ENCODE measurements at regions not wholly inside any gene's neighbourhood (a gene's known extent, or its start where the extent isn't known, plus 50 kb on each side); places are given as distances from the start of the nearest gene placed in this dataset.
"Not testable (repeated sequence)": the region's sequence is repeated elsewhere in the genome, so short reads cannot be mapped to it uniquely, and the experiment has no call there.

GRCh38 chr9:1171546-1171945 lies 121.4 kb downstream of the DMRT2 start:
- Mint-ChIP-seq H3K27ac (no peak overlapping the region), H3K27me3 (peaks cover 0 to 9% of the 10 kb centered on the region in 2 donors), H3K36me3 (ENCODE audit: insufficient read depth) (no peaks in the 10 kb centered on the region), H3K9me3 (peaks cover 6% of the 10 kb centered on the region in 2 donors), H3K4me3 (no peak overlapping the region), H3K4me1 (ENCODE audit: low read depth in 2 of 2) (no peaks in the 10 kb centered on the region)
- DNase-seq (no peak), ATAC-seq (replicated peaks) (no peak)

GRCh38 chr9:1173211-1173610 lies 123.1 kb downstream of the DMRT2 start:
- H3K4me1 Mint-ChIP-seq (ENCODE audit: low read depth in 2 of 2): no peaks in the 10 kb centered on the region
- H3K9me3 Mint-ChIP-seq: peaks cover 6% of the 10 kb centered on the region in 2 donors
- H3K36me3 Mint-ChIP-seq (ENCODE audit: insufficient read depth): no peaks in the 10 kb centered on the region
- DNase-seq (no peak), ATAC-seq (replicated peaks) (no peak)
- H3K4me3 Mint-ChIP-seq: no peak overlapping the region
- no peak overlapping the region for H3K27ac Mint-ChIP-seq
- H3K27me3 Mint-ChIP-seq: peaks cover 0 to 9% of the 10 kb centered on the region in 2 donors

GRCh38 chr9:1173993-1174392 lies 123.8 kb downstream of the DMRT2 start:
- H3K9me3 Mint-ChIP-seq: peaks cover 4 to 8% of the 10 kb centered on the region in 2 donors
- no peak for DNase-seq
- peaks cover 0 to 9% of the 10 kb centered on the region in 2 donors for H3K27me3 Mint-ChIP-seq
- no peaks in the 10 kb centered on the region for H3K4me1 Mint-ChIP-seq (ENCODE audit: low read depth in 2 of 2)
- H3K36me3 Mint-ChIP-seq (ENCODE audit: insufficient read depth): no peaks in the 10 kb centered on the region
- H3K27ac Mint-ChIP-seq: no peak overlapping the region
- ATAC-seq (replicated peaks): no peak
- no peak overlapping the region for H3K4me3 Mint-ChIP-seq

- Mint-ChIP-seq H3K9me3 (peaks cover 0 to 6% of the 10 kb centered on the region in 2 donors), H3K27ac (no peak overlapping the region), H3K4me3 (no peak overlapping the region), H3K36me3 (ENCODE audit: insufficient read depth) (no peaks in the 10 kb centered on the region), H3K27me3 (no peaks in the 10 kb centered on the region), H3K4me1 (ENCODE audit: low read depth in 2 of 2) (no peaks in the 10 kb centered on the region)
- DNase-seq (no peak), ATAC-seq (replicated peaks) (no peak)
Measured at GRCh38 chr9:1179366-1179765, 129.2 kb downstream of the DMRT2 start.

- Mint-ChIP-seq H3K9me3 (peaks cover 0 to 4% of the 10 kb centered on the region in 2 donors), H3K27ac (no peak overlapping the region), H3K27me3 (no peaks in the 10 kb centered on the region), H3K4me3 (no peak overlapping the region), H3K36me3 (ENCODE audit: insufficient read depth) (no peaks in the 10 kb centered on the region), H3K4me1 (ENCODE audit: low read depth in 2 of 2) (no peaks in the 10 kb centered on the region)
- no peak for DNase-seq
- no peak for ATAC-seq (replicated peaks)
Measured at GRCh38 chr9:1184146-1184545, 134.0 kb downstream of the DMRT2 start.

- not testable (repeated sequence) for H3K4me1 Mint-ChIP-seq (ENCODE audit: low read depth in 2 of 2); H3K27ac Mint-ChIP-seq; H3K36me3 Mint-ChIP-seq (ENCODE audit: insufficient read depth); H3K27me3 Mint-ChIP-seq; H3K9me3 Mint-ChIP-seq; DNase-seq; ATAC-seq (replicated peaks); H3K4me3 Mint-ChIP-seq
Measured at GRCh38 chr9:1187137-1187536, 137.0 kb downstream of the DMRT2 start.

GRCh38 chr9:1195636-1196035 lies 145.5 kb downstream of the DMRT2 start:
- ATAC-seq (replicated peaks); H3K4me3 Mint-ChIP-seq; H3K27me3 Mint-ChIP-seq; H3K27ac Mint-ChIP-seq; H3K36me3 Mint-ChIP-seq (ENCODE audit: insufficient read depth); H3K4me1 Mint-ChIP-seq (ENCODE audit: low read depth in 2 of 2); DNase-seq: not testable (repeated sequence)
- peaks cover 6 to 15% of the 10 kb centered on the region in 2 donors for H3K9me3 Mint-ChIP-seq

- Mint-ChIP-seq H3K27me3 (no peaks in the 10 kb centered on the region), H3K36me3 (ENCODE audit: insufficient read depth) (no peaks in the 10 kb centered on the region)
- no peak for DNase-seq
Measured at GRCh38 chr9:1198085-1198484, 147.9 kb downstream of the DMRT2 start.

GRCh38 chr9:1200847-1201251 lies 150.7 kb downstream of the DMRT2 start:
- Mint-ChIP-seq H3K27me3 (no peaks in the 10 kb centered on the region), H3K9me3 (peaks cover 6% of the 10 kb centered on the region in 2 donors), H3K4me3 (no peak overlapping the region), H3K27ac (no peak overlapping the region), H3K36me3 (ENCODE audit: insufficient read depth) (no peaks in the 10 kb centered on the region), H3K4me1 (ENCODE audit: low read depth in 2 of 2) (no peaks in the 10 kb centered on the region)
- DNase-seq (no peak), ATAC-seq (replicated peaks) (no peak)

More at GRCh38 chr9:1198085-1198484, 147.9 kb downstream of the DMRT2 start:
- no peak for ATAC-seq (replicated peaks)
- Mint-ChIP-seq H3K4me3 (no peak overlapping the region), H3K27ac (no peak overlapping the region), H3K9me3 (peaks cover 6 to 10% of the 10 kb centered on the region in 2 donors), H3K4me1 (ENCODE audit: low read depth in 2 of 2) (no peaks in the 10 kb centered on the region)

GRCh38 chr9:1201262-1201661 lies 151.1 kb downstream of the DMRT2 start:
- no peak overlapping the region for H3K4me3 Mint-ChIP-seq
- no peaks in the 10 kb centered on the region for H3K36me3 Mint-ChIP-seq (ENCODE audit: insufficient read depth)
- no peaks in the 10 kb centered on the region for H3K4me1 Mint-ChIP-seq (ENCODE audit: low read depth in 2 of 2)
- H3K9me3 Mint-ChIP-seq: peaks cover 6% of the 10 kb centered on the region in 2 donors
- no peak for DNase-seq
- no peaks in the 10 kb centered on the region for H3K27me3 Mint-ChIP-seq
- ATAC-seq (replicated peaks): no peak
- no peak overlapping the region for H3K27ac Mint-ChIP-seq

GRCh38 chr9:1201901-1202300 lies 151.7 kb downstream of the DMRT2 start:
- Mint-ChIP-seq H3K27ac (no peak overlapping the region), H3K36me3 (ENCODE audit: insufficient read depth) (no peaks in the 10 kb centered on the region), H3K4me3 (no peak overlapping the region), H3K4me1 (ENCODE audit: low read depth in 2 of 2) (no peaks in the 10 kb centered on the region), H3K27me3 (no peaks in the 10 kb centered on the region), H3K9me3 (peaks cover 6% of the 10 kb centered on the region in 2 donors)
- DNase-seq (no peak), ATAC-seq (replicated peaks) (no peak)

- Mint-ChIP-seq H3K4me1 (ENCODE audit: low read depth in 2 of 2) (no peaks in the 10 kb centered on the region), H3K27me3 (no peaks in the 10 kb centered on the region), H3K27ac (no peak overlapping the region), H3K36me3 (ENCODE audit: insufficient read depth) (no peaks in the 10 kb centered on the region), H3K9me3 (peaks cover 6% of the 10 kb centered on the region in 2 donors), H3K4me3 (no peak overlapping the region)
- no peak for ATAC-seq (replicated peaks)
- DNase-seq: no peak
Measured at GRCh38 chr9:1202512-1203280, 152.5 kb downstream of the DMRT2 start.

GRCh38 chr9:1207686-1208085 lies 157.5 kb downstream of the DMRT2 start:
- Mint-ChIP-seq H3K4me3 (no peak overlapping the region), H3K27ac (no peak overlapping the region), H3K4me1 (ENCODE audit: low read depth in 2 of 2) (no peaks in the 10 kb centered on the region), H3K9me3 (peaks cover 0 to 8% of the 10 kb centered on the region in 2 donors), H3K27me3 (no peaks in the 10 kb centered on the region), H3K36me3 (ENCODE audit: insufficient read depth) (peaks cover 3% of the 10 kb centered on the region)
- DNase-seq: no peak
- no peak for ATAC-seq (replicated peaks)

GRCh38 chr9:1208157-1208556 lies 158.0 kb downstream of the DMRT2 start:
- H3K36me3 Mint-ChIP-seq (ENCODE audit: insufficient read depth): peaks cover 3% of the 10 kb centered on the region
- H3K27me3 Mint-ChIP-seq: no peaks in the 10 kb centered on the region
- H3K9me3 Mint-ChIP-seq: peaks cover 0 to 8% of the 10 kb centered on the region in 2 donors
- ATAC-seq (replicated peaks) (no peak), DNase-seq (no peak)
- H3K27ac Mint-ChIP-seq: no peak overlapping the region
- H3K4me3 Mint-ChIP-seq: no peak overlapping the region
- H3K4me1 Mint-ChIP-seq (ENCODE audit: low read depth in 2 of 2): no peaks in the 10 kb centered on the region

Measured in effector memory CD8-positive, alpha-beta T cell (primary cell).